ENCODE measurements at regions not wholly inside any gene's neighbourhood (a gene's known extent, or its start where the extent isn't known, plus 50 kb on each side); places are given as distances from the start of the nearest gene placed in this dataset.

DNA sequence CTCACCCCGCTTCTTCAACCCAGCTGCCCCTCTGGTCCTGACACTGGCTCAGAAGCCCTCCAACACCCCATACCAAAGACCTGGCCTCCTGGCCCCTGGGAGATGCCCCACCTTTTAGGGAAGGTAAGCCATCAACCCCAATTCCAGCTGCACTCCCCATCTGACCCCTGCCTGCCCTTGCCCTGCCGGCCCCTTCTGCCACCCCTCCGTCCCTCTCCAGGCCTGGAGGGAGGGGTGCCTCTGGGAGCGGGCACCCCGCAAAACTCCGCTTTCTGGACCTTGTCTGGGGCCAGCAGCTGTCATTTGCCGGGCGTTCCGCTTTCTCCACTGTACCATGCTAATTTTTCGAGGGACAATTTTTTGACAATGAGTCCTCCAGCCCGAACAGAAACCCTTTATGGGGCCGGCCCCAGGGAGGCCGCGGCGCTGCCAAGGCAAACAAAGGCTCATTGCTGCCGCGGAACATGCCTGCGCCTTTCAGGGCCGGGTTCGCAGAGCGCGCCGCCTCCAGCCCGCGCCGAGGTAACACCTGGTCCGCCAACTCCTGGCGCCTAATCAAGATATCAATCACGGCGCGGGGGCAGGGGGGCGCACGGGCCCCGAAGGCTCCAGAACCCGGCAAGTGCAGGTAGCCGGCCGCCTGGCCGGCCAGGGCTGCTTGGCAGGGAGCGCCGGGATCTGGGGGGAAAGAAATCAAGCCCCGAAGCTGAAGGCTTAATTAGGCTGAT lies 96.0 kb downstream of the INHBB start:
- DNase-seq: peak; percentile 82

DNA sequence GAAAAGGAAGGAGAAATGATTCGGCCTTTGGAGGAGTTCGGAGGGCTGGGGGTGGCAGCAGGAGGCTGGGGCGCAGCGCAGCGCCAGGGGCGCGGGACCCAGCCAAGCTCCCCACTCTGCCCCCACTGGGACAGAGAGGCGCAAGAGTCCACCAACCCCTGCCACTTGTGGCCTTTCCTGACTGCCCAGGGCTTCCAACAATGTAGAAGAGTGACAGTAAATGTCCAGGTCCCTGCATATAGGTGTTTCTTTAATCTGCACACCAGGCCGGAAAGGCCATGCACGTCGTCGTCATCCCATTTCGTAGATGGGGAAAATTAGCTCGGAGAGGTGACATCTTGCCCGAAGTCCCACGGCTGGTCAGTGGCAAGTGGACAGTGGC lies 96.6 kb downstream of the INHBB start:
- peak; percentile 83 for DNase-seq

DNA sequence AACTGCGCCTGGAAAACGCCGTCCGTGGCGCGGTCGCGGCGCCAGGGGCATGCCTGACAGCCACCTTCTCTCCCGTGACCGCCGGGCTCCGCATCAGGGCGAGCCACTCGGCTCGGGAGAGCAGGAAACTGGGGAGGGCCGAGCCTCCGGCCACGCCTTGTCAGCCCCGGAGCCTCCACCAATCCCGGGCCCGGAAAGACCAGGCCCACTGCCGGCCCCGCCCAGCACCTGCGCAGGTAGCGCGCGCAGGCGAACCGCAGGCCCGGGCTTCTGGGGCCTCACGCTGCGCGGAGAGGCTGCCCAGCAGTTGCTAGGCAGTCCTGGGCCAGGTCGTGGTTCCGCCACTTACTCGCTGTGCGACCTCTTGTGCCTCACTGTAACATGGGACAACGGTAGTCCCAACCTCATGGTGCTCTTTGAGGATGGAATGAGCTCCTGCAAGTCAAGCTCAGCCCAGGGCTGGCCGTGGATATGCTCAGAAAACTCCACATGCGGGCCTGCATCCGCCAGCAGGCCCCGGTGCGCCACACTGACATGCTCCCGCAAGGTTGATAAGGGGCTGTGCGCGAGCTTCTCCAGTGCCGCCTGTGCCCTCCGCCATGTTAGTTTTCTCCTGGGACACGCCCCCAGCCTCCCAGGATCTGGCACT lies 97.1 kb downstream of the INHBB start:
- peak; percentile 97 for DNase-seq

DNA sequence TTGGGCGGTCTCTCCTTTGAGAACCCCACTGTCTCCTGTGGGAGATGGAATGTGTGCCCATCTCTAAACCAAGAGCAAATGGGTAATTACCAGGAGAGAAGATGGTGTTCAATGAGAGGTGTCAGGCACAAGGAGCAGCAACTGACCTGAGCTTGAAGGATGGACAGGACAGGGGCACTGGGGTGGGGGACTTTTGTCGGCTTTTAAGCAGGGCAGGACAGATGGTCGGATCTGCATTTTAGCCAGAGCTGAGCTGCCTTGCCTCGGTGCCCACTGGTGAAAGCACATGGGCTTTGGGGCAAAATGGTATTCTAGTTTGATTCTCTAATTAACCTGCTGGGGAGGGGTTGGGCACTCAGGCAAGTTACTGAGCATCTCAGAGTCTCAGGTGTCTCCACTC lies 98.0 kb downstream of the INHBB start:
- no peak for DNase-seq

DNA sequence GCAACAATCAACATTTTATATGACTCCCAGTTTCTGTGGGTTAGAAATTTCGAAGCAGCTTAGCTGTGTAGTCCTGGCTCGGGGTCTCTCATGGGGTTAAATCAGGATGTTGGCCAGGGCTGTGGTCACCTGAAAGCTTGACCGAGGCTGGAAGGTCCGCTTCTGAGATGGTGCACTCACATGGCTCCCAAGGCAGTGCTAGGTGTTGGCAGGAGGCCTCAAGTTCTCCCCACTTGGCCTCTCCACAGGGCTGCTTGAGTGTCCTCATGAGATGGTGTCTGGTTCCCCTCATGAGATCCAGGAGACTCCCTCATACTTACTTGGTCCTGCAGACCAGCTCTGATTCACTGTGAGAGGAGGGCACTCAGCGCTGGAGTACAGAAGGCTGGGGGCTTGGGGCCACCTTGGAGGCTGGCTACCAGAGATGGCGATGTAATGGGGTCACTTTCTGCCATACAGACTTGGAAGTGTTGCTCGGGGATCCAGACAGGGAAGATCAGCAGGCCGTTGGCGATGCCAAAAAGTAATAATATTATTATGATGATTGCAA lies 98.8 kb downstream of the INHBB start:
- no peak for DNase-seq

DNA sequence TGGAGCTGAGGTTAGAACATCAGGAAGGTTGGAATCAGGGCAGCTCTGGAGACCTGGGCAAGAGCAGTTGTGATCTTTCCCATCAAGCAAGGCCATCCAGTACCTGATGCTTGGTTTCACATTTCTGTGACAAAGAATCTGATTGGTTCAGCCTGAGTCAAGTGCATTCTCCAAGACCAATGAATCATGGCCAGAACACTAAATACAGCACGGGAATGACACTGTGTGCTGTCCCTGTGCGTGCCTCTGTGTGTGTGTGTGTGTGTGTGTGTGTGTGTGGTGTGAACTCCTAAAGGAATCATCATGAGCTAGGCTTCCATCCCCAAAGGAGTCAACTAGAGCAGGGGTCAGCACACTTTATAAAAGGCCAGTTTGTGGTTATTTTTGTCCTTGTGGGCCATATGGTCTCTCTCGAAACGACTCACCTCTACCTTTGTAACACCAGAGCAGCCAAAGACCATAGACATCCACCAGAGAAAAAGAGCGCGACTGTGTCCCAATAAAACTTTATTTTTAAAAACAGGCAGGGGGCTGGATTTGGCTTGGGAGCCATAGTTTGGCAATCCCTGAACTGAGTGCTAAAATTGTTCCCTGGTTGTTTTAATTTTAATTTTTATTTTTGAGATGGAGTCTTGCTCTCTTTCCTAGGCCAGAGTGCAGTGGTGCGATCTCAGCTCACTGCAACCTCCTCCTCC lies 99.7 kb downstream of the INHBB start:
- DNase-seq: peak; percentile 86

DNA sequence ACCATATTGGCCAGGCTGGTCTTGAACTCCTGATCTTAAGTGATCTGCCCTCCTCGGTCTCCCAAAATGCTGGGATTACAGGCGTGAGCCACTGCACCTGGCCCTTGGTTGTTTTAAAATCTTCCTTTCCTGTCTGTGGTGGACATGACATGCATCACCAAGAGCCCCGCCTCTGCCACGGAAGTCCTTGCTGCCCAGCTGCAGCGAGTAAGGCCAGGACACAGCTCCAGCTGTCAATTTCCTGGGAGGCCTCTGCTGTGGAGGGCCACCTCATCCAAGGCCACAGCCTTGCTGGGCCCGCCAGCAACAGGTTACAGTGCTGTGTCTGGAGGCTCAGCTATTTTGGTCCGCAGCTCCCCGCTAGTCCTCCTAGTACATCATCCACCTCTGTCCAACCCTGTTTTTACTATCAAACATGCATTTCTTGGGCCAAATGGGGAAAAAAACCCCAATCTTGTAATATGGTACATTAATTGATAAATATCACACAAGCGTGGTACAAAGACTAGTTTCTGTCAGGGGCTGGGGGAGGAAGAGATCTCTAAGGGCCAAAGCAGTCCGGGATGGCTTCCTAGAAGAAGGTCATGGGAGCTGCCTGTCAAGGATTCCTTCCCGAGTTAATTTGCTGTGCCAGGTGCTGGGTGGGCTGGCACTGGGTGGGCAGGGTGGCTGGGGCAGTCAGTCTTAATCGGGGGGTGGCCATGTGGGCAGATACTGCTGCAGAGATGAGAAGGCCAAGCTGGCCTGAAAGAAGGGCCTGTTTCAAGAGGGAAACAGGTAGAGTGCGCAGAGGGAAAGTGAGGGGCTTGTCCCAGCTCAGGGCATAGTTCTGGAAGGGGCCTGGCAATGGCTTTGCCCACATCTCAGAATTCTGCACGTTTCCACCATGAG lies 100.5 kb downstream of the INHBB start:
- DNase-seq: peak; percentile 49

DNA sequence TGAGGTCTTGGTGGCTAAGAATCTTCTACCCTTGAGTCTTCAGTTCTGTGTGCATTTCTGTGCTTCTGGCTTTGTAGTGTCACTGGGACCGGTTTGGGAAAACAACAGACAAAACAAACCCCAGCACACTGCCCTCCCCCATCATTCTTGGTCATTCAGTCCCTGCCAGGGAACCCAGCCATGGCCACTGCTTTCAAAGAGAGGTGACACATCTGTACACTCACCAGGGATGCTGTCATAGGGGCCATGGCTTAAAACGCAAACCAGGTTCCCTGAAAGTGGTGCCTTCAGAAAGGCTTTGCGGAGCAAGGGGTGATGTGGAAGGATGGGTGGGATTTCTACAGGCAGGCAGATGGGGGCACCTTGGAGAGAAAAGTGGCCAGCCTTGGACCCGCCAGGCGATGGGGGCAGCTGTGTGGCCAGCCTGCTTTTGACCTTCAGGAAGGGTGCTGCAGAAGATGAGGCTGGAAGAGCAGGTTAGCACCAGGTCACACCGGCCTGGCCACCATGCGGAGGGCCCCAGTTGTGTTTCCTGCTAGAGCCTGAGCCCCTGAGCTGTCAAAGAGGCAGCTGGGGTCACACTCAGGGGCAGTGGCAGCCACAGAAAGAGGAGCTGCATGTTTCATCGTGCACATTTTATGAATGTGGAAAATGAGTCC lies 101.3 kb downstream of the INHBB start:
- DNase-seq: peak; percentile 36

DNA sequence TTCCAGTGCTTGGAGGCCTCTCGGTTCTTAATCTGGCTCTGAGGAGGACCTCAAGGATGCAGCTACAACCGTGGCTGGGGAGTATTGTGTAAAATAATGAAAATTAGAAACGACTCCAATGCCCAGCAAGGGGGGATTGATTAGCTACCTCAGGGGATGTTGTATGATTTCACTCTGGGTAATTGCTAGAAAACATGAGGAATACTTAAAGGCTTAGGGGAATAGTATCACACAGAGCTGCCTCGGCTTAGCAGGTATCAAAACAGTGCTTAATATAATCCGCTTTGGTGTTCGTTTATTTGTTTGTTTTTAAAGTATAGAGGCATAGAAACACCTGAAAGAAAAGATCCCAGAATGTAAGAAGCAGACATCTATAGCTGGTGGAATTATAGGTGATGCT lies 102.5 kb downstream of the INHBB start:
- DNase-seq: no peak

DNA sequence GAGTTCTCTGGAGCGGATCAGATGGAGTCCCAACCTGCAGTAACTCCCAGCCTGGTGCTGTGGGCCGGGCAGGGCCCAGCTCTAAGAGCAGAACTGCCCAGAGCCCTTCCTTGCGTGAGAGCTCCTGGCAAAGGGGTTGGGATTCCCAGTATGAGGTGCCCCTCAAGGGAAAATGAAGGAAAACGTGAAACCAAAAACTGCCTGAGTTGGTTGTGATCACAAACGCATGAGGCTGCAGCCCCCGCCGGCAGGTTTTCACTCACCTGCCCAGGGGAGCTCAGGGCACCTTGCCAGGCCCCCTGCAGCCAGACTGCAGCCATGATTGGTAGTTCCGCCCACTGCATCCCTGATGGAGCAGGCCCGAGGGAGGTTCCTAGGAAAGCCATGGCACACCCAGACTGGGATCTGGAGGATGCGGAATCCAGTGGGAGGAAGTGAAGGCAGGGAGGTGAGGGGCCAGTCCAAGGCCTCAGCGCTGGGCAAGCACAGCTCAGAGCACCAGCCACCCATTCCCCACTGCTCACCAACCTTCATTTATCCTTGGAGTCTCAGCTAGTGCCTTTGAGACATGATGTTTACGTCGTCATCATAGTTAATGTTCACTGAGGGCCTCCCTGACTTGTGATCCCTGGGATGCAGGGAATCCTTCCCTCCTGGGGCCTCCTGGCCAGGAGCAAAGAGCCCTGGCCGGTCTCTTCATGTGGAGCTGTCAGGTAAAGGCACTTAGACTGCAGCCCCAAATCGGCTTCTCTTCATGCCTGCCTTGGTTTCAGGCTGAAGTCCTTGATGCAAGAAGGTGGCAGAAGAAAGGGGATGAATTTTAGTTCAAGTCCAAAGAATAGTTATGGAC lies 103.2 kb downstream of the INHBB start:
- no peak for DNase-seq

DNA sequence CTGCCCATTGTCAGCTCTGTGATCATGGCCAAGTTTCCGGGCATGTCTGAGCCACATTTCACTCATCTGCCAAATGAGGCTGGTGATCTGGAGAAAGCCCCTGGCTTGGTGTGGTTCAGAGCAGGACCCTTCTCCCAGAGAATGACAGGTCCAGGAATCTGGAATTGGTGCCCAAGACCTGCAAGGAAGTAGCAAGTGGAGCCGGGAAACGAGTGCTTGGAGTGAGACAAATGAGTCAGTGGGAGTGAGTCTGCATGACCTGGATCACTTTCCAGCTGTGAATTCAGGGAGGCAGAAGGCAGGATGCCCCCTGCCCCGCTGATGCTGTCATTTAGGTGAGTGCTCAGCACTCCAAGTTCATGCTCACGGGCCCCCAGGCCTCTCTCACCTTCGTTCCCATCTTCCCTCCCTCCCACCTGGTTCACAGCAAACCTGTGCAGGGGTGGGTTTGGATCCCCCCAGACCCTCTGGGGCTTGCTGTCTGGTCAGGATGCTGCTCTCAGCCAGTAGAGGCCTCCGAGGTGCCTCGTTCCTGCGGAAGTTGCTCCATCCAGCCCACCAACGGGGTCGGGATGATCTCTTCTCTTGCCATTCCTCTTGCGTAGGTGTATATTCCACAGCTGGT lies 104.4 kb downstream of the INHBB start:
- DNase-seq: no peak

DNA sequence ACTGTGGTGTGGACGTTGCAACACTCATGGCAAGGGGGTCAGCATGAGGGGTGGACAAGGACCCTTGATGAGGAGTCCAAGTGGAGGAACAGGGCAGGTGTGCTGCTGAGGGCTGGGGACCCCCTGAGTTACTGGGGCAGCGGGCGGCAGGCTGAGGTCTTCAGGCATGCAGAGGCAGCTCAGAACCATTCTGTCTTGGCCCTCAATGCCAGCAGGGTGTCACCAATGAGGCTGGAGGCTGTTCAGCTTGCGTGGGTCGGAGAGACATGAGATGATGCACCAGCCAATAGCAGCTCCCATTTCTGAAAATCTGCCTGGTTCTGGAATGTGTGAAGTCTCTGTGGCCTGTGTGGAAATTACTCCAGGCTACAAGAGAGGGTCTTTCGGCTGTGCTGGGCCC lies 105.4 kb downstream of the INHBB start:
- no peak for DNase-seq

DNA sequence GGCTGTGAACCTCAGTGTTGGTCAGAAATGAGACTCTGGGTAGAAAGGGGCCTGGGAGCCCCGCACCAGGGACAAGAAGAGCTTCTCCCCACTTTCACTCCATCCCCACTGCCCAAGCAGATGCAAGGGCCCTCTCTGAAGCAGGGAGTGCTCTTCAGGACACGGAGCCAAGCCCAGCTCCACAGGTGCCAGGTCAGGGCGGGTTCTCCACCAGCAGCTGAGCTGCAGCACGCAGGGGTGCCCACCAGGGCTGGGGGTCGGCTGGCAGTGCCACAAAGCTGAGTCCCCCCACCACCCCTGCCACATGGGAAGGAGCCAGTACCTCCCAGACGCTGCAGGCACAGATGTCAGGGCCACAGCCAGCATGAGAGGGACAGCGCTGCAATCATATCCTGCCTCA lies 106.2 kb downstream of the INHBB start:
- DNase-seq: no peak

DNA sequence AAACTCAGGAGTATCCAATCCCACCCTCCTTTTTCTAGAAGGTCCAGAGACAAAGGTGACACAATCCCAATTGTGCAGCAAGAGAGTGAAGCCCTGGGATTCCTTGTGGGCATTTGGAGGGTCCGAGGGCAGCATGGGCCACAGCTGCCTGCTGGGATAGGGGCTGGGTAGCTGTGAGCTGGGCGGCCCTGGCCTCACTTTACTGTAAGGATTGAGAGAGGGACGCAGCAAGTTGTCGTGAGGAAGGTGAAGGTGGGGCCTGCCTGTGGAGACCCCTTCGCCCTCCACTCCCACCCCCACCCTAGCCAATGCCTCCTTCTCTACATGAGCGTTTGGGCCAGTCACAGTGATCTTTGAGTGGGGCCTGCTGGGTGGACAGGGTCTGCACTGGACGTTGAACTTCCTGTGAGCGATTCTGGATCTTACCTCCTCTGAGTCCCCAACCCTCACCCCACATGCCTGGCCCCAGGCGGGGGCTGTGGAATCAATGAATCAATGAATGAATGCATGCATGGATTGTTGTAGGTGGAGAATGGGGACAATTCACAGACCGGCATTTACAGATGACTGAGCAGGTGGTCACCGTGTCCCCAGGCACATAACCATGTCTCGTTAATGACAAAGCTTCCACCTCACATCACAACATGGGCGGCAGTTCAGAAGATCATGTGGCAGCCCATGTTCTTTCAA lies 107.2 kb downstream of the INHBB start:
- DNase-seq: no peak

DNA sequence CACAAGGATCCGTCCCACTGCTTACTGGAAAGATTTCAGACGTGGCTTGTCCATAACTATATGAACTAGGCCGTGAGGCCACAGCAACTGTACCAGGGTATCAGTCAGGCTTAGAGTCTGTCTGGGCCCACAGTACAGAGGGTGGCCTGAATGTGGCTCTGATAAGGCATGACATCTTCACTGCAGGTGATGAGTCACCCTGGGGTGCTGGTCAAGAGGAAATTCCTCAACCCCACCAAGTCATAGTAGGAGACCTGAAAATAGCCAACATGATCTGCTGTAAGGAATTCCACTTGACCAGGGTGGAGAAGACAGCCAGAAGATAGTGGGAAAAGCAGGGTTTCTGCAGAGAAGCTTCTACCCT lies 107.7 kb downstream of the INHBB start:
- DNase-seq: peak; percentile 17

DNA sequence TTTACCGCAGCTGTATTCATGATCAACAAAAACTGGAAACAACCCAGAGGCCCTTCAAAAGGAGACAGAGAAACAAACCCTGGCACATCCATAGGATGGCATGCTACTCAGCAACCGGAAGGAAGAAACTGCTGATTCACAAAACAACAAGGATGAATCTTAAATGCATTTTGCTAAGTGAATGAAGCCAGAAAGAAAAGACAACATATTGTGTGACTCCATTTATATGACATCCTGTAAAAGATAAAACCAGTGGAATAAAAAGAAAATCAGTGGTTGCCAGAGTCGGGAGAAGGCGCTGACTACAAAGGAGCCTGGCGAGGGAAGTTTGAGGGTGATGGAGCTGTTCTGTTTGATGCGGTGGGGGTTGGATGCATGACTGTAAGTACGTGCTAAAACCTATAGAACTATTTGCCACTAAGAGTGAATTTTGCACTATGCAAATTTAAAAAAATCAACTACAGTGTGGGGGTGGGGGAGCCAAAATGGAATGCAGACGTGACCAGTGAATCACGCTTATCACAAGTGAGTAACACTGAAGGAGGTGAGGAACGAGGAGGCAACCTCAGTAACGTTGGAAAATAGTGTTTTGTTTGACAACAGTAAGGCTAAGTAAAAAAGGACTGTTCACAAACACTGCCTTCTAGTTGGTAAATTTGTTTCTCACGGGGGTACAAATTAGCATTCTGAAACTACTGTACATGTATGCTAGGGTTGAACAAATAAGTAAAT lies 108.9 kb downstream of the INHBB start:
- DNase-seq: no peak

DNA sequence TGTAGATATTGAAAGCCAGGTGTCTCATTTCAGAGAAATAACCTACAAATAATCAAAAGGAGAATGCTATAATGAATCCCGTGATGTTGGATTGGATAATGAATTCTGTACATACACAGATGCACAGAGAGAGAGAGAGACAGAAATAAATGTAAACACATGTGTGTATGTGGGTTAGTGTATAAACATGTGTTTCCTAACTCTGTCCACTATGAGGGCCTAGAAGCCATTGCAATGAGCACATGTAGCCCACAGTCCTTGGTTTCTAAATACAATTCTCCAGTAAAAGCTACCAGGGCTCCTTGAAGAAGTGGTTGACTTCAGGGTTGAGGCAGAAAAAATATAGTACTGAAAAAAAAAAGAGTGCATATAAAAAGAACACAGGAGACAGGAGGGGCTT lies 109.5 kb downstream of the INHBB start:
- no peak for DNase-seq

DNA sequence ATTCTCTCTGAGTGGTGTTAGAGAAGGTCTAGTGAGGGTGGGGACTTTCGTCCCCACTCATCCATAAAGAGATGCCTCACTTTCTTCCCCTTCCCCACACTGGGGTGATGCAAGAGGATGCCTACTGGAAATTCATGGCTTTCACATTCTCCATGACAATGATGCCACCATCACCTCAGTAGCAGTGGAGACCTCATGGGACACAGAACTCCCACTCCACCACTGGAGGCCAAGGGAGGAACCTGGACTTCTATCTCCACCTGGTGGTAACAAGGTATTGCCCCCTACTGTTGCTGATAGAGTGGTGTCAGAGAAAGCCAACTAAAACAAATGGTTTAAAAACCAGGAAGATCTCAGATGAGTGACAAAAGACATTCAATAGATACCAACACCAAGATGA lies 110.9 kb downstream of the INHBB start:
- DNase-seq: peak; percentile 81

DNA sequence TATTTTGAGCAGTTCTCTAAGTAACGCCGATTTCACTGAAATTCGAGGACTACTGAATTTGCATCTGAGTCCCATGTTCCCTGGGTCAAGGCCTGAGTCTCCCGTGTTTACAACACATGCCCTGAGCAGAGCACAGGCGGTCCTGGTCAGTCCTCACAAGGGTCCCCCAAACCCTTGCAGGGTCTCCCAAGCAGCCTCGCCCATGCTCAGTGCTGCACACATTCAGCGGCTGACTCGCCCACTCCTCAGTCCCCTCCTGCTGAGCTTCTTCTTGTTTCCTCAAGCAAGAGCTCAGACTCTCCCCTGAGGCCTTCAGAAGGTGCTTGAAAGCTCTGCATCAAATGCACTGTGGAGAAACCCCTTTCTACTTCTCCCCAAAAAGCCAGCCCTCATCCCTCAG lies 114.6 kb downstream of the INHBB start:
- DNase-seq: no peak

DNA sequence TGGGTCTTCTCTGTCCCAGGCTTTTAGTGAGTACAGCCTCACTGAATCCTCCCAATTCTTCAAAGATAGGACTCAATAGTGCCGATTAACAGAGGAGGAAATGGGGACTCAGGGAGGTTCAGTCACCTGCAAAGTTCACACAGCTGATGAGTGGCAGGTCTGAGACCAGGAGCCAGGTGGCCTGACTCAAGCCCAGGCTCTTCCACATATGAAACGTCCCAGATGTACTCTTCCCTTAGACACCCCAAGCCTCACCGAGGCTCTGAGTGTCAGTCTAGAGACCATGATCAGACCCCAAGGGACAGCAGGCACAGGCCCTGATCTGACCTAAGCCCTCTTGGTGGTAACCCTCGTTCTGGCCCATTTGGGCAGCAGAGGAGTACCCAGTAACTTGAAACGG lies 115.2 kb downstream of the INHBB start:
- DNase-seq: no peak

Measured in DMS53 (cell line).